ENCODE measurements at regions not wholly inside any gene's neighbourhood (a gene's known extent, or its start where the extent isn't known, plus 50 kb on each side); places are given as distances from the start of the nearest gene placed in this dataset.

DNA sequence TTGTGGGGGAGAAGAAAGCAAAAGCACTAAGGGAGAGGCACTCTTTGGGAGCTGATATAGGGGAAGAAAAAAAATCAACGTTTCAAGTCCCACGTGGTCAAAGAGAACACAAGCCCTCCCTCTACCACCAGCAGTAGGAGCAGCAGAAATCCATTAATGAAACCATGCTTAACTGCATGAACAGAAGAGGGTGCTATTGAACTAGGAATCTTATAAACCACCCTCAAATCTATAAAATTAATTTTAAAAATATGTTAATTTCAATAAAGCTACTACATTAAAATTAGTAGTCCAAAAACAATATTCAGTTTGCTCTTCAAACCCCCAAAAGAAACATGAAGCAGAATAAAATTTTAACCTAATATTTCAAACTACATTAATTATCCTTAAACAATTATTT, 147.8 kb downstream of the TMEM18 start:
- FAIRE-seq (peak; percentile 71), DNase-seq (ENCODE audit: low read depth in 1 of 2, low spot score in 2 of 2) (no peak)
- POLR2A ChIA-PET (ENCODE audit: partially characterized antibody) = no interaction called here
- H2BK12ac ChIP-seq (ENCODE audit: low read depth, low read length) = no peak overlapping the region
- no peak overlapping the region for H3K4me3 ChIP-seq (ENCODE audit: extremely low read depth in 1 of 4, insufficient read depth in 2 of 4, low read depth in 3 of 4, low read length in 4 of 4)
- H2BK15ac ChIP-seq (ENCODE audit: low read length) = no peak overlapping the region
- no peak overlapping the region for H2BK5ac ChIP-seq (ENCODE audit: low read depth, low read length)
- H3K23ac ChIP-seq (ENCODE audit: insufficient read length) = no peak overlapping the region
- H3K79me1 ChIP-seq (ENCODE audit: low read depth, low read length) = no peaks in the 10 kb centered on the region
- no peak overlapping the region for H3K9ac ChIP-seq (replicated peaks in 1 of 4; ENCODE audit: extremely low read depth in 1 of 4, low read depth in 3 of 4, low read length in 3 of 4)
- no peaks in the 10 kb centered on the region for H3K36me3 ChIP-seq (ENCODE audit: control insufficient read depth in 2 of 4, insufficient read depth in 4 of 4, low read length in 3 of 4)
- H3K4me1 ChIP-seq (replicated peaks in 1 of 4; ENCODE audit: control insufficient read depth in 3 of 4, insufficient read depth in 4 of 4, low read length in 3 of 4) = peaks cover 0 to 8% (median 5%) of the 10 kb centered on the region in 4 experiments; a peak in 4 of 7 replicates
- no peak overlapping the region for H4K91ac ChIP-seq (replicated peaks; ENCODE audit: insufficient read length, low read length)
- H3K4ac ChIP-seq (replicated peaks; ENCODE audit: insufficient read length, low read depth, low read length) = no peak overlapping the region
- H3K4me2 ChIP-seq (ENCODE audit: insufficient read depth in 1 of 2, low read depth in 2 of 2, low read length in 2 of 2) = no peak overlapping the region
- no peak overlapping the region for H2BK120ac ChIP-seq (replicated peaks; ENCODE audit: low read depth, low read length)
- no peak overlapping the region for H4K5ac ChIP-seq (ENCODE audit: insufficient read length, low read depth, low read length)
- peak overlapping the region; percentile 79 for H2AFZ ChIP-seq (ENCODE audit: low read length)
- H3K14ac ChIP-seq (ENCODE audit: insufficient read length) = no peak overlapping the region
- peaks cover 0 to 3% (median 0%) of the 10 kb centered on the region in 4 experiments; a peak in 1 of 7 replicates for H3K27me3 ChIP-seq (replicated peaks in 1 of 4; ENCODE audit: control insufficient read depth in 3 of 4, extremely low read depth in 1 of 4, insufficient read depth in 3 of 4, low read length in 3 of 4)
- no peak overlapping the region for H3K18ac ChIP-seq (ENCODE audit: extremely low read depth, low read length)
- CTCF ChIA-PET (ENCODE audit: partially characterized antibody) = interaction anchor here (0.7 to 2.3 kb wide), 21 partner anchors 17 to 981 kb away, joined by 3 to 15 read pairs (median 4); no protein-coding TSS in a partner anchor
- H3K56ac ChIP-seq (replicated peaks; ENCODE audit: insufficient read length, low read depth, low read length) = no peak overlapping the region
- H2AK5ac ChIP-seq (ENCODE audit: low read depth, low read length) = no peak overlapping the region
- no peak overlapping the region for H4K8ac ChIP-seq (ENCODE audit: extremely low read depth, insufficient read depth, low read length)
- no peaks in the 10 kb centered on the region; a peak in 1 of 4 replicates for H3K9me3 ChIP-seq (ENCODE audit: insufficient read depth in 2 of 2, low read depth in 1 of 2, low read length in 1 of 2)
- peaks cover 8% of the 10 kb centered on the region for H3K23me2 ChIP-seq (ENCODE audit: low read depth, low read length)
- H3K79me2 ChIP-seq (ENCODE audit: control insufficient read depth in 1 of 2, insufficient read depth in 2 of 2, low read length in 2 of 2) = no peaks in the 10 kb centered on the region
- no peak overlapping the region for H2BK20ac ChIP-seq (ENCODE audit: low read length)
- no peak overlapping the region for H3K27ac ChIP-seq (ENCODE audit: low read depth, low read length)
- peaks cover 0 to 7% of the 10 kb centered on the region in 2 experiments for H4K20me1 ChIP-seq (replicated peaks in 1 of 2; ENCODE audit: control insufficient read depth in 1 of 2, insufficient read depth in 2 of 2, low read length in 2 of 2)
- WGBS, 2 experiments (ENCODE audit: extremely low coverage in 1 of 2, insufficient coverage in 1 of 2, insufficient read length in 1 of 2, insufficient replicate concordance in 2 of 2, low coverage in 1 of 2, low lambda C conversion rate in 2 of 2, missing lambda C conversion rate in 1 of 2) = 0% methylated on average over 2 of the region's 2 CpGs; no CpG with 5 or more reads in 1 of the 2 experiments
- no peak for TF ChIP-seq JUN (IDR thresholded peaks at IDR 0.05; ENCODE audit: low read depth, low read length)
- TF ChIP-seq CHD1 (IDR thresholded peaks at IDR 0.05; ENCODE audit: low read depth, low read length) = no peak
- no peak for TF ChIP-seq CHD2 (IDR thresholded peaks at IDR 0.05; ENCODE audit: low read length)
- TF ChIP-seq TCF12 (IDR thresholded peaks at IDR 0.05; ENCODE audit: low read depth, low read length) = no peak
- TF ChIP-seq POU5F1 (IDR thresholded peaks at IDR 0.05; ENCODE audit: low read depth, low read length) = no peak
- no peak for TF ChIP-seq TBP (IDR thresholded peaks at IDR 0.05; ENCODE audit: low read depth, low read length)
- TF ChIP-seq PHF8 (conservative IDR thresholded peaks at IDR 0.05; ENCODE audit: low read depth, low read length) = no peak
- TF ChIP-seq, protein P1, sequence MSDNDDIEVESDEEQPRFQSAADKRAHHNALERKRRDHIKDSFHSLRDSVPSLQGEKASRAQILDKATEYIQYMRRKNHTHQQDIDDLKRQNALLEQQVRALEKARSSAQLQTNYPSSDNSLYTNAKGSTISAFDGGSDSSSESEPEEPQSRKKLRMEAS (IDR thresholded peaks at IDR 0.05) = peak; percentile 62; the same call in 1 of the 2 replicates
- TF ChIP-seq, protein P2, sequence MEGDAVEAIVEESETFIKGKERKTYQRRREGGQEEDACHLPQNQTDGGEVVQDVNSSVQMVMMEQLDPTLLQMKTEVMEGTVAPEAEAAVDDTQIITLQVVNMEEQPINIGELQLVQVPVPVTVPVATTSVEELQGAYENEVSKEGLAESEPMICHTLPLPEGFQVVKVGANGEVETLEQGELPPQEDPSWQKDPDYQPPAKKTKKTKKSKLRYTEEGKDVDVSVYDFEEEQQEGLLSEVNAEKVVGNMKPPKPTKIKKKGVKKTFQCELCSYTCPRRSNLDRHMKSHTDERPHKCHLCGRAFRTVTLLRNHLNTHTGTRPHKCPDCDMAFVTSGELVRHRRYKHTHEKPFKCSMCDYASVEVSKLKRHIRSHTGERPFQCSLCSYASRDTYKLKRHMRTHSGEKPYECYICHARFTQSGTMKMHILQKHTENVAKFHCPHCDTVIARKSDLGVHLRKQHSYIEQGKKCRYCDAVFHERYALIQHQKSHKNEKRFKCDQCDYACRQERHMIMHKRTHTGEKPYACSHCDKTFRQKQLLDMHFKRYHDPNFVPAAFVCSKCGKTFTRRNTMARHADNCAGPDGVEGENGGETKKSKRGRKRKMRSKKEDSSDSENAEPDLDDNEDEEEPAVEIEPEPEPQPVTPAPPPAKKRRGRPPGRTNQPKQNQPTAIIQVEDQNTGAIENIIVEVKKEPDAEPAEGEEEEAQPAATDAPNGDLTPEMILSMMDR (IDR thresholded peaks at IDR 0.05; ENCODE audit: control extremely low read depth in 1 of 3, insufficient read depth in 1 of 3, low read depth in 1 of 3, low read length in 3 of 3) = peak in 2 of 3 experiments; percentile 67 to 69; a peak in 3 of 4 replicates
- no peak for TF ChIP-seq CBX5 (IDR thresholded peaks at IDR 0.05; ENCODE audit: low read depth, low read length)
- TF ChIP-seq SUZ12 (IDR thresholded peaks at IDR 0.05; ENCODE audit: low read length) = no peak
- no peak for TF ChIP-seq SP4 (IDR thresholded peaks at IDR 0.05; ENCODE audit: low read length)
